NCI-H446 (cell line): ENCODE measurements at regions not wholly inside any gene's neighbourhood (a gene's known extent, or its start where the extent isn't known, plus 50 kb on each side); places are given as distances from the start of the nearest gene placed in this dataset.

Experiments used
- DNase-seq, 2 experiments: peaks; one replicate each; lab custom pipeline; 2025; lab: John Stamatoyannopoulos, UW

GRCh38 chr2:10237392-10238321 is 65.0 kb upstream of the HPCAL1 start:
- no peak for DNase-seq

- DNase-seq = no peak
These were observed 64.3 kb upstream of the HPCAL1 start for GRCh38 chr2:10238396-10238795.

- DNase-seq = no peak
These were observed 63.7 kb upstream of the HPCAL1 start for GRCh38 chr2:10238991-10239485.

GRCh38 chr2:10239561-10239967 is 63.1 kb upstream of the HPCAL1 start:
- DNase-seq = no peak

- DNase-seq = no peak
These were observed 62.5 kb upstream of the HPCAL1 start for GRCh38 chr2:10240161-10240681.

GRCh38 chr2:10240911-10241610 is 61.6 kb upstream of the HPCAL1 start:
- DNase-seq = no peak

GRCh38 chr2:10241641-10242430 is 60.9 kb upstream of the HPCAL1 start:
- no peak for DNase-seq

- DNase-seq = no peak
These were observed 60.3 kb upstream of the HPCAL1 start for GRCh38 chr2:10242451-10242850.

GRCh38 chr2:10242998-10243925 is 59.4 kb upstream of the HPCAL1 start:
- no peak for DNase-seq

GRCh38 chr2:10243926-10244270 is 58.8 kb upstream of the HPCAL1 start:
- DNase-seq = no peak

- DNase-seq = no peak
These were observed 57.7 kb upstream of the HPCAL1 start for GRCh38 chr2:10245021-10245420.

- no peak for DNase-seq
These were observed 57.0 kb upstream of the HPCAL1 start for GRCh38 chr2:10245661-10246060.

- DNase-seq = no peak
These were observed 56.3 kb upstream of the HPCAL1 start for GRCh38 chr2:10246370-10246769.

GRCh38 chr2:10246831-10247230 is 55.9 kb upstream of the HPCAL1 start:
- no peak for DNase-seq

GRCh38 chr2:10249798-10250197 is 52.9 kb upstream of the HPCAL1 start:
- no peak for DNase-seq

GRCh38 chr2:10252224-10252623 is 50.5 kb upstream of the HPCAL1 start:
- DNase-seq = no peak

- no peak for DNase-seq
These were observed 50.0 kb upstream of the HPCAL1 start for GRCh38 chr2:10252661-10253060.
